Spleen (tissue), 7 donors: ENCODE measurements at regions not wholly inside any gene's neighbourhood (a gene's known extent, or its start where the extent isn't known, plus 50 kb on each side); places are given as distances from the start of the nearest gene placed in this dataset.
"Not testable (repeated sequence)": the region's sequence is repeated elsewhere in the genome, so short reads cannot be mapped to it uniquely, and the experiment has no call there.

ENCODE experiments used
- CTCF ChIP-seq, 11 experiments: fragments of 200-600 bp in 7 of 11; fragments of 450-650 bp in 4 of 11; sonication (generic) in 4 of 11; IDR thresholded peaks in 8 of 11; conservative IDR thresholded peaks in 3 of 11; 1 replicate in 7 of 11; 2 replicates in 4 of 11; pipeline versions ENCODE4 v1.4.0 to v1.8.0; 2016 to 2021; ENCODE audit warnings: antibody characterized with exemption in 11 of 11, inconsistent platforms in 4 of 11, mild to moderate bottlenecking in 1 of 11
- POLR2A ChIP-seq, 3 donors: fragments of 450-650 bp; IDR thresholded peaks; one replicate each; pipeline ENCODE4 v1.5.1; 2017; ENCODE audit warnings: antibody characterized with exemption in 3 of 3, mild to moderate bottlenecking in 1 of 3
- POLR2AphosphoS5 ChIP-seq, 3 donors: sonication (generic); formaldehyde crosslinking; IDR thresholded peaks; one replicate each; pipeline ENCODE4 v1.5.1; 2017; ENCODE audit warnings: antibody characterized with exemption in 3 of 3
- donor health status: DM: no; HTN: no; CAD: no; lungs with moderate emphysema.
- donor health status: DM: no; HTN: no; CAD: no.
- donor health status: DM: no; HTN: no; CAD: no.

DNA sequence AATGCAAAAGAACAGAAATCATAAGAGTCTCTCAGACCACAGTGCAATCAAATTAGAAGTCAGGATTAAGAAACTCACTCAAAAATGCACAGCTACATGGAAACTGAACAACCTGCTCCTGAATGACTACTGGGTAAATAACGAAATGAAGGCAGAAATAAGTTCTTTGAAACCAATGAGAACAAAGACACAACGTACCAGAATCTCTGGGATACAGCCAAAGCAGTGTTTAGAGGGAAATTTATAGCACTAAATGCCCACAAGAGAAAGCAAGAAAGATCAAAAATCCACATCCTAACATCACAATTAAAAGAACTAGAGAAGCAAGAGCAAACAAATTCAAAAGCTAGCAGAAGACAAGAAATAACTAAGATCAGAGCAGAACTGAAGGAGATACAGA lies 160.5 kb upstream of the ZNF648 start:
- not testable (repeated sequence) for TF ChIP-seq CTCF (IDR thresholded peaks at IDR 0.05 in 8 of 11, conservative IDR thresholded peaks at IDR 0.05 in 3 of 11); POLR2AphosphoS5 (IDR thresholded peaks at IDR 0.05); POLR2A (IDR thresholded peaks at IDR 0.05)
